OCI-LY1 (cell line): ENCODE measurements at regions not wholly inside any gene's neighbourhood (a gene's known extent, or its start where the extent isn't known, plus 50 kb on each side); places are given as distances from the start of the nearest gene placed in this dataset.

Experiments
- H2AFZ ChIP-seq: fragments of 200-600 bp; sonication (generic), shearing (Covaris generic); 2 replicates; pipeline ENCODE4 v1.6.0; 2014; ENCODE audit warnings: antibody characterized with exemption, mild to moderate bottlenecking, low read length
- H3F3A ChIP-seq: fragments of 200-600 bp; sonication (generic), shearing (Covaris generic); 2 replicates; pipeline ENCODE4 v1.6.0; 2014; ENCODE audit warnings: mild to moderate bottlenecking, antibody characterized with exemption, low read length, moderate library complexity; ENCODE audit not compliant: insufficient read depth
- H3K27ac ChIP-seq: fragments of 200-600 bp; sonication (generic); 2 replicates; pipeline ENCODE4 v1.5.1; 2014; ENCODE audit warnings: low read length, mixed run types, mild to moderate bottlenecking, low read depth; ENCODE audit not compliant: poor library complexity, severe bottlenecking
- H3K27me3 ChIP-seq: fragments of 200-600 bp; sonication (generic); 2 replicates; pipeline ENCODE4 v1.6.0; 2014; ENCODE audit warnings: antibody characterized with exemption, mild to moderate bottlenecking, low read length, moderate library complexity; ENCODE audit not compliant: insufficient read depth
- H3K36me3 ChIP-seq: fragments of 200-600 bp; sonication (generic); 2 replicates; pipeline ENCODE4 v1.6.1; 2014; ENCODE audit warnings: mild to moderate bottlenecking, antibody characterized with exemption, low read length, moderate library complexity, mixed read lengths; ENCODE audit not compliant: insufficient read depth
- H3K4me1 ChIP-seq: fragments of 200-600 bp; sonication (generic); 2 replicates; pipeline ENCODE4 v1.5.1; 2014; ENCODE audit warnings: mild to moderate bottlenecking, low read length, moderate library complexity; ENCODE audit not compliant: insufficient read depth, severe bottlenecking
- H3K4me2 ChIP-seq: fragments of 200-600 bp; sonication (generic), shearing (Covaris generic); 2 replicates; pipeline ENCODE4 v1.6.1; 2014; ENCODE audit warnings: low read length
- H3K4me3 ChIP-seq: fragments of 200-600 bp; sonication (generic); 2 replicates; pipeline ENCODE4 v1.5.1; 2014; ENCODE audit warnings: low read length, low read depth, mild to moderate bottlenecking, mixed read lengths; ENCODE audit not compliant: poor library complexity, severe bottlenecking
- H3K79me2 ChIP-seq: fragments of 200-600 bp; shearing (Covaris generic); 2 replicates; pipeline ENCODE4 v1.6.1; 2016; ENCODE audit warnings: mixed run types, low read length, mixed read lengths; ENCODE audit not compliant: insufficient read depth
- H3K9ac ChIP-seq: fragments of 200-600 bp; sonication (generic), shearing (Covaris generic); 2 replicates; pipeline ENCODE4 v1.6.1; 2014; ENCODE audit warnings: mild to moderate bottlenecking, low read length, mixed read lengths
- H3K9me2 ChIP-seq: fragments of 200-600 bp; sonication (generic), shearing (Covaris generic); 2 replicates; pipeline ENCODE4 v1.6.1; 2014; ENCODE audit warnings: low read depth, mild to moderate bottlenecking, low read length, mixed read lengths
- H3K9me3 ChIP-seq: fragments of 200-600 bp; shearing (Covaris generic); 2 replicates; pipeline ENCODE4 v1.6.1; 2014; ENCODE audit warnings: low read length, mixed read lengths
- H4K20me1 ChIP-seq: fragments of 200-600 bp; sonication (generic), shearing (Covaris generic); 2 replicates; pipeline ENCODE4 v1.6.0; 2016; ENCODE audit warnings: mild to moderate bottlenecking, low read length; ENCODE audit not compliant: insufficient read depth
- CTCF ChIP-seq: fragments of 200-600 bp; sonication (generic), shearing (Covaris generic); IDR thresholded peaks from 2 replicates; pipeline ENCODE4 v1.5.1; 2017; ENCODE audit warnings: mild to moderate bottlenecking, antibody characterized with exemption, low read length, moderate library complexity, mixed read lengths
- EZH2 ChIP-seq: fragments of 200-600 bp; sonication (generic), shearing (Covaris generic); IDR thresholded peaks from 2 replicates; pipeline ENCODE4 v1.8.0; 2017; ENCODE audit warnings: borderline replicate concordance, mixed run types, mild to moderate bottlenecking, antibody characterized with exemption, low read length, moderate library complexity, mixed read lengths

- H3K27me3 ChIP-seq, result no peaks in the 10 kb centered on the region
- H4K20me1 ChIP-seq, result no peaks in the 10 kb centered on the region
- TF ChIP-seq CTCF (no peak), EZH2 (no peak)
- H3K9ac ChIP-seq, result no peak overlapping the region
- H2AFZ ChIP-seq, result no peak overlapping the region
- no peak overlapping the region for H3K4me2 ChIP-seq
- H3K4me3 ChIP-seq, result no peak overlapping the region
- no peak overlapping the region for H3K27ac ChIP-seq
- no peaks in the 10 kb centered on the region for H3F3A ChIP-seq
- H3K79me2 ChIP-seq, result no peaks in the 10 kb centered on the region
- no peaks in the 10 kb centered on the region for H3K36me3 ChIP-seq
- H3K9me3 ChIP-seq, result no peaks in the 10 kb centered on the region
- H3K4me1 ChIP-seq, result no peaks in the 10 kb centered on the region
- no peaks in the 10 kb centered on the region for H3K9me2 ChIP-seq
Observed at GRCh38 chr3:28139967-28140634, 101.3 kb upstream of the CMC1 start.

- Histone ChIP-seq H3K79me2 (no peaks in the 10 kb centered on the region), H3F3A (no peaks in the 10 kb centered on the region), H3K4me3 (no peak overlapping the region), H3K9me2 (no peaks in the 10 kb centered on the region), H3K4me2 (no peak overlapping the region), H3K9me3 (no peaks in the 10 kb centered on the region), H3K9ac (no peak overlapping the region), H2AFZ (no peak overlapping the region), H3K4me1 (no peaks in the 10 kb centered on the region), H3K27me3 (no peaks in the 10 kb centered on the region), H3K36me3 (no peaks in the 10 kb centered on the region), H3K27ac (no peak overlapping the region), H4K20me1 (no peaks in the 10 kb centered on the region)
- TF ChIP-seq CTCF (no peak), EZH2 (no peak)
Observed at GRCh38 chr3:28140664-28141063, 100.8 kb upstream of the CMC1 start.

- H3K4me2 ChIP-seq, result no peak overlapping the region
- H3K9me3 ChIP-seq, result 0 out of 2 replicates have a peak, but pooled peaks cover 2% of the 10 kb centered on the region
- no peaks in the 10 kb centered on the region for H3K4me1 ChIP-seq
- no peak overlapping the region for H3K9ac ChIP-seq
- no peaks in the 10 kb centered on the region for H3F3A ChIP-seq
- H3K27ac ChIP-seq, result no peak overlapping the region
- H3K79me2 ChIP-seq, result no peaks in the 10 kb centered on the region
- no peaks in the 10 kb centered on the region for H3K27me3 ChIP-seq
- H4K20me1 ChIP-seq, result no peaks in the 10 kb centered on the region
- H2AFZ ChIP-seq, result no peak overlapping the region
- no peak for TF ChIP-seq CTCF
- no peaks in the 10 kb centered on the region for H3K9me2 ChIP-seq
- H3K4me3 ChIP-seq, result no peak overlapping the region
- H3K36me3 ChIP-seq, result no peaks in the 10 kb centered on the region
Observed at GRCh38 chr3:28149960-28150359, 91.5 kb upstream of the CMC1 start.
